HG03432 (cell line): ENCODE measurements at regions not wholly inside any gene's neighbourhood (a gene's known extent, or its start where the extent isn't known, plus 50 kb on each side); places are given as distances from the start of the nearest gene placed in this dataset.
A peak's percentile ranks its signal among the peaks of the same experiment; 100 is the strongest.

Source experiments
- ATAC-seq: cut with Tn5 transposase; IDR thresholded peaks from one replicate; pipeline ENCODE4 v1.9.1; 2021; ENCODE audit warnings: mild to moderate bottlenecking, moderate library complexity; ENCODE audit not compliant: unreplicated experiment

DNA sequence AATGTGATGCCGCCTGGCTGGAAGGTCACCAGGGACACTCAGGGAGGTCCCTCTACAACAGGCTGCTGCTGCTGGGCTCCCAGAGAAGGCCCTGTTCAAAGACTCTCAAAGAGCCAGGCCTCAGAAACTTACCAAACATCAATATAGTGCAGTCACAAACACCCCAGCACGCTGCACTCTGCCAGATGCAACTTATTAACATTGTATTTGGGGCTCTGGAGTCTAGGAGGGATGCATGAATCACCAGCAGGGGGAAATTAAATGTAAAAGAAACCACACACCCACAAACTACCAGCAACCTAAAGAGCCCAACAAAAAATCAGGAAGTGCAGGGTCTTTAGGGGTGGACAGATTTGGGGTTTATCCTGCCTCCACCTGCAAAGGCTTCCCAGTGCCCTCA lies 74.6 kb upstream of the SPATA12 start:
- ATAC-seq, result no peak

DNA sequence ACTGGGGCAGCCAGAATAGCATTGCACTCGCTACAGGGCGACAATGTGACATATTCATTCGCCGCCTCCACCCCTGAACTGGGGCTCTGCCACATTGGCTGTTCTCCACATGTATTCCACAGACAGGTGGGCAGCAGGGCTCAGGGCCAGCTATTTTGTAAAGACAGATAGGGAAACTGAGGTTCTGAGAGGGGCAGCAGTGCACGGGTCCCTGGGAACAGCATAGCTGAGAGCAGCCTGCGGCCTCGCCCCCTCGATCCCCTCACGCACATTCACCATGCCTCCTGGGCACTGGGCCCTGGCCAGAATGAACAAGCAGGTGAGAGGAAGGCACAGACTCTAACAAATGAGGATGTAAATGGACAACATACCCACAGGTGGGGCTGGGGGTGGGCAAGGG lies 75.0 kb upstream of the SPATA12 start:
- ATAC-seq, result no peak

DNA sequence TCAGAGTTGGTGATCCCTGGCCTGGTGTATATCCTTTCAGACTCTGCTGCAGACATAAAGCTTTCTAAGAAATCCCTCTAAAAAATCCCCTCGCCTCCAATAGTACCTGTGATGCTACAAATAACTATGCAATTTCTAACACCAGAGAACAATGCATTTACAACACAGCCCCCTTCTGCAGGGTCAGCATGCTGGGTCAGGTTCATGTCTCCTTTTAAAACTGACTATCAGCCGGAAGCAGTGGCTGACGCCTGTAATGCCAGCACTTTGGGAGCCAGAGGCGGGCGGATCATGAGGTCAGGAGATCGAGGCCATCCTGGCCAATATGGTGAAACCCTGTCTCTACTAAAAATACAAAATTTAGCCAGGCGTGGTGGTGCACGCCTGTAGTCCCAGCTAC lies 77.0 kb upstream of the SPATA12 start:
- ATAC-seq, result no peak

GRCh38 chr3:56981445-56982230 lies 78.8 kb upstream of the SPATA12 start:
- no peak for ATAC-seq

- no peak for ATAC-seq
Observed at GRCh38 chr3:56980798-56981390, 79.6 kb upstream of the SPATA12 start.

- no peak for ATAC-seq
Observed at GRCh38 chr3:56980243-56980642, 80.2 kb upstream of the SPATA12 start.

DNA sequence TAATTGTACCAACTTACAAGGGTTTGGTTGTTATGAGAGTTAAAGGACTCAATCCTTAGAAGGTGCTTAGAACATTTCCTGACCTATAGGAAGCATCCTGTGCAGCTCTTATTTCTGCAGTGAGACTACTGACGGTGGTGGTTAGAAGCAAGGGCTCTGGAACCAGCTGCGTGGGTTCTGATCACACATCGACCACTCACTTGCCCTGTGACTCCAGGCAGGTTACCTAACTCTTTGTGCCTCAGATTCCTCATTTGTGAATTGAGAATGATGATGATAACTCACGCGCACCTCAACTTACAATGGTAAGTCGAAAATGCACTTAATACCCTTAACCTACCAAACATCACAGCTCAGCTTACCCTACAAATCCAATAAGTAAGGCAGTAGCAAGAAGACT lies 80.7 kb upstream of the SPATA12 start:
- ATAC-seq, result no peak

DNA sequence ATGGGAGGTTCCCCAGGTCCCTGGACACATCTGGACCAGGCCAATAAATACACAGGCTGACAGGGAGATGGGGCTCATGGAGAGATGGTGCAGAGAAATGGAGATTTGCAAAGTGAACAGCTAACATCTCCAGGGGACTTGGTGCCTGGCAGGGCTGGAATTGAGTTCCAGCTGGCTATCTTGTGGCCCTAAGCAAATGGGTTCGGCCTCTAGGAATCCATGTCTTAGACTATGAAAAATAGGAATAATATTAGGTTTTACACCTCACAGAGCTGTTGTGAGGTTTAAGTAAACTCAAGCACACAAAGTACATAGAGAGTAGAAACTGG lies 82.9 kb upstream of the SPATA12 start:
- no peak for ATAC-seq

- no peak for ATAC-seq
Observed at GRCh38 chr3:56976651-56977560, 83.6 kb upstream of the SPATA12 start.

- no peak for ATAC-seq
Observed at GRCh38 chr3:56975567-56975966, 84.9 kb upstream of the SPATA12 start.

- no peak for ATAC-seq
Observed at GRCh38 chr3:56974247-56974930, 86.1 kb upstream of the SPATA12 start.

DNA sequence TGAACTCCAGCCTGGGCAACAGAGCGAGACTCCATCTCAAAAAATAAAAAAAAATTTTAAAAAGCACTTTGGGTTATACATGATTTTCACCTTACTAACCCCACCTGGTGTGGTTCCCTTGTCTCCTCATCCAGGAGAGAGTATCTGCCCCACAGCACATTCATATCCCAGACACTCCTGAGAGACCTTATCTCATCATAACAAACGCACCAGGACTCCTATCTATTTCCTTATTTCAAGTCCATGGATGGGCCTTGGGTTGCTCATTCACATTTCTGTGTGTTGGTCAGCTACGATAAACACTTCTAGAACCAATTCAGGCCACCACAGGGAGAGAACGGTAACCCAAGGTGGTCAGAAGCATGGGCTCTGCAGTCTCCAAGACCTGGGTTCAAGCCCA lies 88.6 kb upstream of the SPATA12 start:
- no peak for ATAC-seq

DNA sequence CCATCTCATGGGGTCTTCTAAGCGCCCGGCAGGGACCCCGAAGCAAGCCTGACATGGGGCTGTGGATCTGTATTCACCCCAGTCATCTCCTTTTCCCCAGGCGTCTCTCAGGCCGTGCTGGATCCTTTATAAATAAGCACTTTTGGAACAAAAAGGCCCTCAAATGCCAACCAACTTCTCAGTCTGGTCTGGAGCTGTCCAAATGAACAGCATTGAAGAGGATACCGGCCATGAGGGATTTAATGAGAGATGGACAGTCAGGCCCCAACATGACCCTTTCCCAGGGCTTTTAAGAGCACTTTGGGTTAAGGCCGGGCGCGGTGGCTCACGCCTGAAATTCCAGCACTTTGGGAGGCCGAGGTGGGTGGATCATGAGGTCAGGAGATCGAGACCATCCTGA lies 89.2 kb upstream of the SPATA12 start:
- ATAC-seq, result no peak

DNA sequence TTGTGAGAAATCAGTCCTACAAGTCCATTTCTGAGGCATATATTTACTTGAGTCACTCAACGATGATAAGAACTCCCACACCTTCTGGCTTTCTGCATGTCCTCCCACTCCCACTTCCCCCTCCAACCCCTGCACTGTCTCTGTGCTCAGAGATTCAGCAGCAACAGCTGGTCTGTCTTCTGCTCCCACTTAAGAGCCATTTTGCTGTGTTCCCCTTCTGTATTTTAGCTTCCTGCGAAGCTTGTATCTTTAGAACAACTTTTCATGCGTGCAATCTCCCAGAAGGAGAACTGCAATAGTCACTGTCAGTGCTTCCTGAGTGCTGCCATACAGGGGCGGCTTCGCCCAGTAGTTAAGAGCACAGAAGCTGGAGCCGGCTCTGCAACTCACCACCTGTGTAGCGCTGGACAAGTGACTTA lies 90.0 kb upstream of the SPATA12 start:
- ATAC-seq, result no peak

DNA sequence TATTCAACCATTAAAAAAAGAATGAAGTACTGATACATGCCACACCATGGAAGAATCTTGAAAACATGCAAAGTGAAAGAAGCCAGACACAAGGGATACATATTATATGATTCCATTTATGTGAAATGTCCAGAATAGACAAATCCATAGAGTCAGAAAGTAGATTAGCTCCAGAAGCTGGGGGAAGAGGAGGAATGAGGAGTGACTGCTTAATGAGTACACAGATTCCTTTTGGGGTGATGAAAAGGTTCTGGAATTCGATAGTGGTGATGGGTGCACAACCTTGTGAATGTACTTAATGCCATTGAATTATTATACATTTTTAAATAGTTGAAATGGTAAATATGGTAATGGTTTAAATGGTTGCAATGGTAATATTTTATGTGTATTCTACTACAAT lies 90.6 kb upstream of the SPATA12 start:
- no peak for ATAC-seq

DNA sequence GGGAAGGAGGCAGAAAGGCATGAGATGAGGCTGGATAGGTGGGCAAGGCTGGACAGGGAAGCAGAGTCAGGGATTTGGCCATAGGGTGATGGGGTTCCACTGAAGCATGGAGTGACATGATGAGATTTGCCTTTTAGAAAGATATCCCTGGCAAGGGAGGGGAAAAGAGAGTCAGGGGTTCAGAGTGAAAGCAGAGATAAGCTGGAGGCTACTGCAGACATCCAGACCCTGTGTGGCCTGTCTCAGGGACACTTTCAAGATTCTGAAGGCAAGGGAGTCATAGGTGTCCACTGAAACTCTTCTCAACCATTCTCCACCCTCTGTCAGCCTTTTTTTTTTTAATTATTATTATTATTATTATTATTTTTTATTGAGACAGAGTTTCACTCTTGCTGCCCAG lies 94.0 kb upstream of the SPATA12 start:
- no peak for ATAC-seq

DNA sequence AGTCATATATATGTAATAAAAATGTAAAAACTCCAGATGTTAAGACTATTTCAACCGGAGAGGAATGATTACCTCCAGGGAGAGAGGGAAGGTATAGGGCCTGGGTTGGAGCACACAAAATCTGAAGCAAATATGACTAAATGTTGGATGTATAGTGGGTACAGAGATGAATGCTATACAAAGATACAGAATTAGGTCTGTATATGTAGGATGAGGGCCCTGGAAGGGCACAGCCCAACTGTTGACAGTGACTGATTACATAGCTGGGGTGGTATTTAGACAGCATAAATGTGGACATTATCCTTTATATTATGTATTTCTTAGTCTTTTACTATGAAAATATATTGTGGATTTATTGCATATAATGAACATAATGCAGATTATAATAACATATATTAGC lies 94.4 kb upstream of the SPATA12 start:
- ATAC-seq, result no peak

DNA sequence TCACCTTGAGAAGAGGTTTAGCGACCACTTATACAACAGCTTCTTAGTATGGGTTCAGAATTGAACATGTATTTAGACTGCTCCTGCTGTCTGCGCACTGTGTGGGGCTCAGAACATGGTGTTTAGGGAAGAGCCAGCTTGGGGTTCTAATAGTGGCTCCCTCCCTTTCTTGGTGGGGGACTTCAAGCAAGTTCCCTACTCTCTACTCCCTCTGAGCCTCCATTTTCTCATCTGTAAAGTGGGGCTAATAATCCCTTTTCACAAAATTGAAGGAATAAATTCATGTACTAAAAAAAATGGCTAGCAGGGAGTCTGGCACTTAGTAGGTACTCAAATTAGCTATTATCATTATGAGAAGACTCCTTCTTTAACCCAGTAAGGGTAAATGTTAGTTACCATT lies 97.5 kb upstream of the SPATA12 start:
- ATAC-seq, result no peak

GRCh38 chr3:56962206-56962605 lies 98.3 kb upstream of the SPATA12 start:
- ATAC-seq, result no peak

- ATAC-seq, result peak; percentile 68
Observed at GRCh38 chr3:56960234-56960917, 100.1 kb upstream of the SPATA12 start.

DNA sequence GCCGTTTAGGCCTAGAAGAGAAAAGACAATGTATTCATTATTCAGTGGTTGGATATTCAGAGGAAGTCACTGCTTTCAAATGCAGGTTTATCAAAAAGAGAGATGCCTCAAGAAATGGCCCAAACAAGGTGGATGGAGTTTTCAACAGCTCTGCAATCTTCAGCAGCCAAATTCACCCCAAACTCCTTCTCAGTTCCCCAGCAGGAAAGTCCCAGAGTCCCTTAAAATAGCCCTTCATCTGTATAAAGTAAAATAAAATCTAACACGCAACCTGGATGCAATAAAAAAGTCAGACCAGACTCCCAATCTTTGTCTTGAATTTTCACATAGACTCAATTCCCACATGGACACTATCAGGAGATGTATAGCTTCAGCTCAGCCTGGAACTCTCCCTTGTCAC lies 101.6 kb upstream of the SPATA12 start:
- no peak for ATAC-seq
